Astrocyte (in vitro differentiated cells and primary cell): ENCODE measurements at regions not wholly inside any gene's neighbourhood (a gene's known extent, or its start where the extent isn't known, plus 50 kb on each side); places are given as distances from the start of the nearest gene placed in this dataset.

Source experiments
- DNase-seq: peaks from one replicate; pipeline ENCODE4 v3.0.0-alpha.2; 2010; ENCODE audit warnings: low read depth
- FAIRE-seq: peaks from 2 replicates; lab custom pipeline; 2011; peaks lifted over from hg19 to GRCh38; lab: Jason Lieb, UNC
- H2AFZ ChIP-seq: 2 replicates; pipeline ENCODE4 v1.6.0; 2012; ENCODE audit warnings: low read depth, low read length, inconsistent platforms
- H3K27ac ChIP-seq: 2 replicates; pipeline ENCODE4 v1.5.1; 2011; ENCODE audit warnings: low read depth, low read length, inconsistent platforms
- H3K27me3 ChIP-seq: 2 replicates; pipeline ENCODE4 v1.6.0; 2011; ENCODE audit warnings: low read length, inconsistent platforms; ENCODE audit not compliant: insufficient read depth
- H3K36me3 ChIP-seq: 2 replicates; pipeline ENCODE4 v1.5.1; 2011; ENCODE audit warnings: low read length, inconsistent platforms; ENCODE audit not compliant: insufficient read depth
- H3K4me1 ChIP-seq: 2 replicates; pipeline ENCODE4 v1.5.1; 2011; ENCODE audit warnings: low read length, inconsistent platforms; ENCODE audit not compliant: insufficient read depth
- H3K4me2 ChIP-seq: 2 replicates; pipeline ENCODE4 v1.6.0; 2012; ENCODE audit warnings: low read length, inconsistent platforms
- H3K4me3 ChIP-seq: 2 replicates; pipeline ENCODE4 v1.5.1; 2011; ENCODE audit warnings: low read depth, mild to moderate bottlenecking, low read length, inconsistent platforms; ENCODE audit not compliant: insufficient read depth
- H3K79me2 ChIP-seq: 2 replicates; pipeline ENCODE4 v1.6.0; 2012; ENCODE audit warnings: mild to moderate bottlenecking, low read length, inconsistent platforms; ENCODE audit not compliant: insufficient read depth
- H3K9ac ChIP-seq: 2 replicates; pipeline ENCODE4 v1.6.0; 2012; ENCODE audit warnings: mild to moderate bottlenecking, low read length, inconsistent platforms
- H3K9me3 ChIP-seq: 2 replicates; pipeline ENCODE4 v1.5.1; 2012; ENCODE audit warnings: low read depth, mild to moderate bottlenecking, low read length, inconsistent platforms; ENCODE audit not compliant: insufficient read depth
- H4K20me1 ChIP-seq: 2 replicates; pipeline ENCODE4 v1.6.0; 2012; ENCODE audit warnings: low read length, inconsistent platforms; ENCODE audit not compliant: insufficient read depth
- H3K27ac Mint-ChIP-seq: one replicate; pipeline ENCODE4 v1.8.0; 2021; ENCODE audit warnings: mild to moderate bottlenecking, mixed read lengths; ENCODE audit not compliant: unreplicated experiment
- H3K27me3 Mint-ChIP-seq: one replicate; pipeline ENCODE4 v1.8.0; 2021; ENCODE audit warnings: low read depth, mixed read lengths; ENCODE audit not compliant: unreplicated experiment
- H3K36me3 Mint-ChIP-seq: one replicate; pipeline ENCODE4 v1.8.0; 2021; ENCODE audit warnings: low read depth, mixed read lengths; ENCODE audit not compliant: unreplicated experiment
- H3K4me1 Mint-ChIP-seq: one replicate; pipeline ENCODE4 v1.8.0; 2021; ENCODE audit warnings: low read depth, mixed read lengths; ENCODE audit not compliant: unreplicated experiment
- H3K4me3 Mint-ChIP-seq: one replicate; pipeline ENCODE4 v1.8.0; 2021; ENCODE audit warnings: mild to moderate bottlenecking, moderate library complexity, mixed read lengths; ENCODE audit not compliant: unreplicated experiment
- H3K9me3 Mint-ChIP-seq: one replicate; pipeline ENCODE4 v1.8.0; 2021; ENCODE audit warnings: mild to moderate bottlenecking, mixed read lengths; ENCODE audit not compliant: unreplicated experiment
- CTCF ChIP-seq: IDR thresholded peaks from 2 replicates; pipeline ENCODE4 v1.5.1; 2011; ENCODE audit warnings: low read depth, mild to moderate bottlenecking, inconsistent platforms, low read length, moderate library complexity; ENCODE audit not compliant: insufficient read depth
- EZH2 ChIP-seq: IDR thresholded peaks from 2 replicates; pipeline ENCODE4 v1.6.1; 2012; ENCODE audit warnings: mild to moderate bottlenecking, low read length, inconsistent platforms; ENCODE audit not compliant: insufficient read depth

GRCh38 chr14:26157517-26157916 is 440.3 kb downstream of the NOVA1 start:
- TF ChIP-seq EZH2: no peak
- TF ChIP-seq CTCF: no peak
- Histone ChIP-seq H3K27me3 (no peaks in the 10 kb centered on the region), H4K20me1 (no peaks in the 10 kb centered on the region), H2AFZ (no peak overlapping the region), H3K4me1 (no peaks in the 10 kb centered on the region), H3K79me2 (no peaks in the 10 kb centered on the region), H3K4me3 (no peak overlapping the region), H3K27ac (no peak overlapping the region), H3K36me3 (no peaks in the 10 kb centered on the region), H3K9ac (no peak overlapping the region), H3K4me2 (no peak overlapping the region), H3K9me3 (no peaks in the 10 kb centered on the region)
- no peak overlapping the region for H3K27ac Mint-ChIP-seq
- no peak overlapping the region for H3K4me3 Mint-ChIP-seq
- no peaks in the 10 kb centered on the region for H3K27me3 Mint-ChIP-seq
- peaks cover 5% of the 10 kb centered on the region for H3K9me3 Mint-ChIP-seq
- H3K36me3 Mint-ChIP-seq: no peaks in the 10 kb centered on the region
- DNase-seq (no peak), FAIRE-seq (no peak)
- no peaks in the 10 kb centered on the region for H3K4me1 Mint-ChIP-seq

- no peaks in the 10 kb centered on the region for H3K4me1 ChIP-seq
- no peak overlapping the region for H3K4me2 ChIP-seq
- H3K27me3 ChIP-seq: no peaks in the 10 kb centered on the region
- no peaks in the 10 kb centered on the region for H3K36me3 Mint-ChIP-seq
- H3K27ac Mint-ChIP-seq: no peak overlapping the region
- H3K36me3 ChIP-seq: no peaks in the 10 kb centered on the region
- H2AFZ ChIP-seq: no peak overlapping the region
- H3K79me2 ChIP-seq: no peaks in the 10 kb centered on the region
- no peak overlapping the region for H3K27ac ChIP-seq
- no peaks in the 10 kb centered on the region for H3K27me3 Mint-ChIP-seq
- H3K9me3 ChIP-seq: no peaks in the 10 kb centered on the region
- H3K9me3 Mint-ChIP-seq: no peaks in the 10 kb centered on the region
- H3K9ac ChIP-seq: no peak overlapping the region
- DNase-seq (no peak), FAIRE-seq (no peak)
- TF ChIP-seq EZH2 (no peak), CTCF (no peak)
- no peak overlapping the region for H3K4me3 ChIP-seq
- peaks cover 5% of the 10 kb centered on the region for H3K4me1 Mint-ChIP-seq
- no peak overlapping the region for H3K4me3 Mint-ChIP-seq
- H4K20me1 ChIP-seq: no peaks in the 10 kb centered on the region
Measured at GRCh38 chr14:26143057-26143456, 454.8 kb downstream of the NOVA1 start.

GRCh38 chr14:26138764-26139445 is 458.9 kb downstream of the NOVA1 start:
- Histone ChIP-seq H4K20me1 (no peaks in the 10 kb centered on the region), H2AFZ (peak overlapping the region; percentile 3), H3K27ac (no peak overlapping the region), H3K36me3 (no peaks in the 10 kb centered on the region), H3K4me1 (no peaks in the 10 kb centered on the region), H3K9ac (no peak overlapping the region), H3K79me2 (no peaks in the 10 kb centered on the region), H3K9me3 (no peaks in the 10 kb centered on the region), H3K27me3 (no peaks in the 10 kb centered on the region), H3K4me2 (no peak overlapping the region), H3K4me3 (no peak overlapping the region)
- Mint-ChIP-seq H3K4me1 (peaks cover 5% of the 10 kb centered on the region), H3K27ac (peak overlapping the region; percentile 30), H3K36me3 (no peaks in the 10 kb centered on the region), H3K4me3 (no peak overlapping the region), H3K27me3 (no peaks in the 10 kb centered on the region), H3K9me3 (peaks cover 6% of the 10 kb centered on the region)
- peak; percentile 4 for DNase-seq
- FAIRE-seq: no peak
- TF ChIP-seq EZH2 (no peak), CTCF (no peak)
